ENCODE measurements at regions not wholly inside any gene's neighbourhood (a gene's known extent, or its start where the extent isn't known, plus 50 kb on each side); places are given as distances from the start of the nearest gene placed in this dataset.

DNA sequence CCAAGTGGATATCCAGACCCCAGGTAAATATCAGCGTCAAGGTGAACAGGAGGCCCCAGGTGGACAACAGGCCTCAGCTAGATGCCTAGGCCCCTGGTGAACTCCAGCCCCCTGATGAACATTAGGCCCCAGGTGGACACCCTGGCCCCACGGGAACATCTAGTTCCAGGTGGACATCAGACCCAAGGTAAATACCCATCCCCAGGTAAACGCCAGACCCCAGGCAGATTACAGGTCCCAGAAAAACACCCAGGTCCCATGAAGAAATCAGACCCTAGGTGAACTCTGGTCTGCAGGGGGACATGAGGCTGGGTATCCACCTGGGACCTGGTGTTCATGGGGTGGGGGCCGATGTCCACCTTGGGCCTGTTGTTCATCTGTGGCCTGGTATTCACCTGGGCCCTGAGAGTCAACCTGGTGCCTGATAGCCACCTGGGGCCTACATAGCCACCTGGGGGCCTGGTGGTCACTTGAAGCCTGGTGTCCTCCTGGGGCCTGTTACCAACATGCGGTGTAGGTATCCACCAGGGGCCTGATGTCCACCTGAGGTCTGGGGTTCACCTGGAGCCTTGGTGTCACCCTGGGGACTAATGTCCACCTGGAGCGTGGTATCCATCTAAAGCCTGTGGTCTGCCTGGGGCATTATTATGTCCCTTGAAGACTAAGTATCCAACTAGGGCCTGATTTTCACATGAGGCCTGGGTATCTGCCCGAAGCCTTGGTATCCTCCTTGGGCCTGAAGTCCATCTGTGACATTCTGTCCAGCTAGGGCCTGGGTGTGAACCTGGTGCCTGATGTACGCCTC is 56.8 kb upstream of the SEPTIN5 start:
- WGBS (ENCODE audit: insufficient coverage): 96% methylated on average over 8 of the region's 8 CpGs
- H3K9me3 Mint-ChIP-seq (ENCODE audit: insufficient read depth): no peaks in the 10 kb centered on the region
- H3K4me1 ChIP-seq (ENCODE audit: control insufficient read depth in 2 of 2, insufficient read depth in 2 of 2, low read length in 2 of 2): no peaks in the 10 kb centered on the region
- H3K4me1 Mint-ChIP-seq: no peaks in the 10 kb centered on the region
- ChIA-PET POLR2A (no interaction called here), CTCF (no interaction called here)
- no peak overlapping the region for H3K9ac ChIP-seq (ENCODE audit: low read length)
- H3K9me3 ChIP-seq (ENCODE audit: control extremely low read depth in 1 of 3, control insufficient read depth in 2 of 3, insufficient read depth in 1 of 3, low read length in 2 of 3): no peaks in the 10 kb centered on the region
- H3K27ac ChIP-seq (ENCODE audit: low read length in 2 of 2): no peak overlapping the region
- H2AFZ ChIP-seq (ENCODE audit: insufficient read depth, low read depth, low read length, poor library complexity, severe bottlenecking): no peak overlapping the region
- no peaks in the 10 kb centered on the region for H4K20me1 ChIP-seq (ENCODE audit: control insufficient read depth, insufficient read depth, low read length, poor library complexity, severe bottlenecking)
- no peaks in the 10 kb centered on the region for H3K27me3 ChIP-seq (replicated peaks in 1 of 4; ENCODE audit: control extremely low read depth in 1 of 4, control insufficient read depth in 3 of 4, insufficient read depth in 4 of 4, low read length in 3 of 4)
- intact Hi-C loops (cut with micrococcal nuclease): no loop called here
- no peak overlapping the region for H3K4me3 ChIP-seq (ENCODE audit: control extremely low read depth in 1 of 5, extremely low read depth in 1 of 5, insufficient read depth in 1 of 5, low read depth in 2 of 5, low read length in 4 of 5)
- H3K4me3 Mint-ChIP-seq: no peak overlapping the region
- no peak overlapping the region for H3K4me2 ChIP-seq (replicated peaks; ENCODE audit: low read depth, low read length, poor library complexity, severe bottlenecking)
- TF ChIP-seq EZH2 (IDR thresholded peaks at IDR 0.05; ENCODE audit: borderline replicate concordance, insufficient read depth, low read depth, low read length, poor library complexity, severe bottlenecking) (no peak), CTCF (IDR thresholded peaks at IDR 0.05) (no peak)
- H3K27ac Mint-ChIP-seq: no peak overlapping the region
- no peaks in the 10 kb centered on the region for H3K79me2 ChIP-seq (ENCODE audit: control insufficient read depth, insufficient read depth, low read length)
- DNase-seq (no peak), ATAC-seq (ENCODE audit: low read depth) (no peak)
- no peaks in the 10 kb centered on the region for H3K27me3 Mint-ChIP-seq
- H3K36me3 ChIP-seq (replicated peaks in 1 of 2; ENCODE audit: control extremely low read depth in 1 of 2, control insufficient read depth in 1 of 2, extremely low read depth in 1 of 2, insufficient read depth in 2 of 2, low read length in 1 of 2): no peaks in the 10 kb centered on the region

DNA sequence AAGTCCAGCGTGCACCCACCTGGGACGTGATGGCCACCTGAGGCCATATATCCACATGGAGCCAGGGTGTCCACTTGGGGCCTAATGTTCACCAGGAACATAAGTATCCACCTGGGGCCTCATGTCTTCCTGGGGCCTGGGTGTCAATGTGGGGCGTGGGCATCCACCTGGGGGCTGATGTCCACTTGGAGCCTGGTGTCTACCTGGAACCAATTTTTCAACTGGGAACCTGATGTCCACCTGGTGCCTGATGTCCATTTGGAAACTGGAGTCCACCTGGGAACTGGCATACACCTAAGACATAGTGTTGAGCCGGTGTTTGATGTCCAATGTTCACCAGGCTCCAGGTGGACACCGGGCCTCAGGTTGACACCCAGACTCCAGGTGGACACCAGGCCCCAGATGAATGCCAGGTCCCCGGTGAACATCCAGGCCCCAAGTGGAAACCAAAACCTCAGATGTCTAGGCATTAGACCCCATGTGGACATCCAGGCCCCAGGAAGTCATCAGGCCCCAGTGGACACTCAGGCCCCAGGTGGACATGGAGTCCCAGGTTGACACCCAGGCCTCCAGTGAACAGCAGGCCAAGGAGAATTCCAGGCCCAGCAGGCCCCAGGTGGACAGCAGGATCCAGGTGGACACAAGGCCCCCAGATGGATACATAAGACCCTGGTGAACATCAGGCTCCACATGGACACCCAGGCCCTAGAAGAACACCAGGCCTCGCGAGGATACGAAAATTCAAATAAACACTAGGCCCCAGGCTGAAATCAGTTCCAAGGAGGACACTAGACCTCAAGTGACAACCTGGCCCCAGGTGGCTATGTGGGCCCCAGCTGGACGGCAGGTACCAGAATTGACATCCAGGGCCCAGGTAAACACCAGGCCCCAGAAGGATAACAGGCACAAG is 56.0 kb upstream of the SEPTIN5 start:
- Mint-ChIP-seq H3K4me3 (no peak overlapping the region), H3K27ac (no peak overlapping the region), H3K9me3 (ENCODE audit: insufficient read depth) (no peaks in the 10 kb centered on the region), H3K4me1 (no peaks in the 10 kb centered on the region), H3K27me3 (no peaks in the 10 kb centered on the region)
- POLR2A ChIA-PET: no interaction called here
- Histone ChIP-seq H3K4me3 (ENCODE audit: control extremely low read depth in 1 of 5, extremely low read depth in 1 of 5, insufficient read depth in 1 of 5, low read depth in 2 of 5, low read length in 4 of 5) (no peak overlapping the region), H3K79me2 (ENCODE audit: control insufficient read depth, insufficient read depth, low read length) (no peaks in the 10 kb centered on the region), H3K9me3 (ENCODE audit: control extremely low read depth in 1 of 3, control insufficient read depth in 2 of 3, insufficient read depth in 1 of 3, low read length in 2 of 3) (no peaks in the 10 kb centered on the region), H3K4me1 (ENCODE audit: control insufficient read depth in 2 of 2, insufficient read depth in 2 of 2, low read length in 2 of 2) (no peaks in the 10 kb centered on the region), H3K27ac (ENCODE audit: low read length in 2 of 2) (no peak overlapping the region), H4K20me1 (ENCODE audit: control insufficient read depth, insufficient read depth, low read length, poor library complexity, severe bottlenecking) (no peaks in the 10 kb centered on the region), H2AFZ (ENCODE audit: insufficient read depth, low read depth, low read length, poor library complexity, severe bottlenecking) (no peak overlapping the region), H3K9ac (ENCODE audit: low read length) (no peak overlapping the region), H3K36me3 (replicated peaks in 1 of 2; ENCODE audit: control extremely low read depth in 1 of 2, control insufficient read depth in 1 of 2, extremely low read depth in 1 of 2, insufficient read depth in 2 of 2, low read length in 1 of 2) (no peaks in the 10 kb centered on the region), H3K27me3 (replicated peaks in 1 of 4; ENCODE audit: control extremely low read depth in 1 of 4, control insufficient read depth in 3 of 4, insufficient read depth in 4 of 4, low read length in 3 of 4) (no peaks in the 10 kb centered on the region), H3K4me2 (replicated peaks; ENCODE audit: low read depth, low read length, poor library complexity, severe bottlenecking) (no peak overlapping the region)
- no peak for DNase-seq
- TF ChIP-seq EZH2 (IDR thresholded peaks at IDR 0.05; ENCODE audit: borderline replicate concordance, insufficient read depth, low read depth, low read length, poor library complexity, severe bottlenecking): no peak
- no peak for TF ChIP-seq CTCF (IDR thresholded peaks at IDR 0.05)
- WGBS (ENCODE audit: insufficient coverage): 99% methylated on average over 10 of the region's 10 CpGs
- intact Hi-C loops (cut with micrococcal nuclease): no loop called here
- CTCF ChIA-PET: no interaction called here
- no peak for ATAC-seq (ENCODE audit: low read depth)
